Neural cell (in vitro differentiated cells): ENCODE measurements at regions not wholly inside any gene's neighbourhood (a gene's known extent, or its start where the extent isn't known, plus 50 kb on each side); places are given as distances from the start of the nearest gene placed in this dataset.

Experiments used
- EP300 ChIP-seq: fragments of 450-650 bp; conservative IDR thresholded peaks from 2 replicates; pipeline ENCODE4 v1.6.1; 2014; ENCODE audit warnings: antibody characterized with exemption, mild to moderate bottlenecking, moderate library complexity; ENCODE audit not compliant: poor library complexity, severe bottlenecking
- TF ChIP-seq, protein P1 (sequence below): fragments of 450-650 bp; IDR thresholded peaks from 2 replicates; pipeline ENCODE4 v1.5.1; 2014; ENCODE audit warnings: antibody characterized with exemption, mild to moderate bottlenecking, moderate library complexity; ENCODE audit not compliant: poor library complexity, severe bottlenecking

DNA sequence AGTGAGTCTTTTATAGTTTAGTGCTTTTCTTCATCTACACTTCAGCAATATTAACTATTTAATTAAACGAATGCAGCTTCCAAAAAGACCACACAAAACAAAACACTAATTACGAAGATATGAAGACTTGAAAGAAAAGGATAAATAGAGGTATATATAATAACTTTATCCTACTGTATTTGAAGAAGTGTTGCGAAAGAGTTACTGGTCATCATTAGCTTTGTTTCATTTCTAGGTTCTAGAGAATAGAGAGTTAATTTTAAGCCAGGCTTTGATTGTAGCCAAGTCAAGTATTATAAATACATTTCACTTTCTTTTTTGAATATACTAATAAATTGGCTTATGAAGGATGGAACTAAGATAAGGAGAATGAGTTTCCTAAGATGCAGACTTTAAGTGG is 416.8 kb upstream of the GBE1 start:
- TF ChIP-seq, protein P1, sequence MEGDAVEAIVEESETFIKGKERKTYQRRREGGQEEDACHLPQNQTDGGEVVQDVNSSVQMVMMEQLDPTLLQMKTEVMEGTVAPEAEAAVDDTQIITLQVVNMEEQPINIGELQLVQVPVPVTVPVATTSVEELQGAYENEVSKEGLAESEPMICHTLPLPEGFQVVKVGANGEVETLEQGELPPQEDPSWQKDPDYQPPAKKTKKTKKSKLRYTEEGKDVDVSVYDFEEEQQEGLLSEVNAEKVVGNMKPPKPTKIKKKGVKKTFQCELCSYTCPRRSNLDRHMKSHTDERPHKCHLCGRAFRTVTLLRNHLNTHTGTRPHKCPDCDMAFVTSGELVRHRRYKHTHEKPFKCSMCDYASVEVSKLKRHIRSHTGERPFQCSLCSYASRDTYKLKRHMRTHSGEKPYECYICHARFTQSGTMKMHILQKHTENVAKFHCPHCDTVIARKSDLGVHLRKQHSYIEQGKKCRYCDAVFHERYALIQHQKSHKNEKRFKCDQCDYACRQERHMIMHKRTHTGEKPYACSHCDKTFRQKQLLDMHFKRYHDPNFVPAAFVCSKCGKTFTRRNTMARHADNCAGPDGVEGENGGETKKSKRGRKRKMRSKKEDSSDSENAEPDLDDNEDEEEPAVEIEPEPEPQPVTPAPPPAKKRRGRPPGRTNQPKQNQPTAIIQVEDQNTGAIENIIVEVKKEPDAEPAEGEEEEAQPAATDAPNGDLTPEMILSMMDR = no peak
- TF ChIP-seq EP300 = no peak
